ENCODE measurements at regions not wholly inside any gene's neighbourhood (a gene's known extent, or its start where the extent isn't known, plus 50 kb on each side); places are given as distances from the start of the nearest gene placed in this dataset.
A peak's percentile ranks its signal among the peaks of the same experiment; 100 is the strongest.

DNA sequence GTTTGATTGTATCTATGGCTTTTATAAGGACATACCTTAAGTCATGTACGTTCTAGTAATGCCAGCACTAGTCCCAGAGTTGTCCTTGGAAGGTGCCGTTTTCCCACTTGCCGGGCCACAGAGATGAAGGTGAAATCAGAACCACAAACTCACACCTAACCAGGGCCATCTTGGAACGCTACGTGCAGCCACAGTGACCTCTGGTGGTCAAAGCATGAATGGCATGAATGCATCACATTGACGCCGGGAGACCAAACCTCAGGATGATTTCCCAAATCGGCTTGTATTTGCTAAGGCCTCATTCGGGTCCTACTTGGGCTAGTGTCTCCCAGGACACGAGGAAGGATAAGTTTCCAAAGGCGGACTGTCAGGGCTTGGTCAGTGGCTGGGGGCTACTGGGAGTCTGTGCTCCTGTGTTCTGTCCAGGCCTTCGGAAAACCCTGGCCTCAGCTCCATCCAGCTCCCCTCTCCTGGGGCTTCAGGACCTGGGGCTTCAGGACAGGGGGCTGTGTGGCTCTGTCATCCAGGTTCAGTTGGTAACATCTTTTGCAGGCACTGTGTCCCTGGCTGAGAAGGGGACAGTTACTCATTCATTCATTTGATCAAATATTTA lies 260.5 kb downstream of the PRDM2 start:
- no peak for TF ChIP-seq KDM1A (IDR thresholded peaks at IDR 0.05; ENCODE audit: low read depth)
- TF ChIP-seq MAFK (IDR thresholded peaks at IDR 0.05; ENCODE audit: partially characterized antibody): no peak
- TF ChIP-seq, protein P1, sequence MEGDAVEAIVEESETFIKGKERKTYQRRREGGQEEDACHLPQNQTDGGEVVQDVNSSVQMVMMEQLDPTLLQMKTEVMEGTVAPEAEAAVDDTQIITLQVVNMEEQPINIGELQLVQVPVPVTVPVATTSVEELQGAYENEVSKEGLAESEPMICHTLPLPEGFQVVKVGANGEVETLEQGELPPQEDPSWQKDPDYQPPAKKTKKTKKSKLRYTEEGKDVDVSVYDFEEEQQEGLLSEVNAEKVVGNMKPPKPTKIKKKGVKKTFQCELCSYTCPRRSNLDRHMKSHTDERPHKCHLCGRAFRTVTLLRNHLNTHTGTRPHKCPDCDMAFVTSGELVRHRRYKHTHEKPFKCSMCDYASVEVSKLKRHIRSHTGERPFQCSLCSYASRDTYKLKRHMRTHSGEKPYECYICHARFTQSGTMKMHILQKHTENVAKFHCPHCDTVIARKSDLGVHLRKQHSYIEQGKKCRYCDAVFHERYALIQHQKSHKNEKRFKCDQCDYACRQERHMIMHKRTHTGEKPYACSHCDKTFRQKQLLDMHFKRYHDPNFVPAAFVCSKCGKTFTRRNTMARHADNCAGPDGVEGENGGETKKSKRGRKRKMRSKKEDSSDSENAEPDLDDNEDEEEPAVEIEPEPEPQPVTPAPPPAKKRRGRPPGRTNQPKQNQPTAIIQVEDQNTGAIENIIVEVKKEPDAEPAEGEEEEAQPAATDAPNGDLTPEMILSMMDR (IDR thresholded peaks at IDR 0.05): peak; percentile 71
- TF ChIP-seq, protein P2, sequence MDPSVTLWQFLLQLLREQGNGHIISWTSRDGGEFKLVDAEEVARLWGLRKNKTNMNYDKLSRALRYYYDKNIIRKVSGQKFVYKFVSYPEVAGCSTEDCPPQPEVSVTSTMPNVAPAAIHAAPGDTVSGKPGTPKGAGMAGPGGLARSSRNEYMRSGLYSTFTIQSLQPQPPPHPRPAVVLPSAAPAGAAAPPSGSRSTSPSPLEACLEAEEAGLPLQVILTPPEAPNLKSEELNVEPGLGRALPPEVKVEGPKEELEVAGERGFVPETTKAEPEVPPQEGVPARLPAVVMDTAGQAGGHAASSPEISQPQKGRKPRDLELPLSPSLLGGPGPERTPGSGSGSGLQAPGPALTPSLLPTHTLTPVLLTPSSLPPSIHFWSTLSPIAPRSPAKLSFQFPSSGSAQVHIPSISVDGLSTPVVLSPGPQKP (IDR thresholded peaks at IDR 0.05; ENCODE audit: low read depth, low read length): no peak
